Sigmoid colon (tissue), 4 donors: ENCODE measurements at regions not wholly inside any gene's neighbourhood (a gene's known extent, or its start where the extent isn't known, plus 50 kb on each side); places are given as distances from the start of the nearest gene placed in this dataset.

Experiments used
- CTCF ChIP-seq, 4 experiments: fragments of 450-650 bp in 3 of 4; fragments of 200-600 bp in 1 of 4; IDR thresholded peaks; one replicate each; pipeline ENCODE4 v1.5.1; 2016 to 2019; ENCODE audit warnings: antibody characterized with exemption in 4 of 4, mild to moderate bottlenecking in 3 of 4, moderate library complexity in 2 of 4
- POLR2AphosphoS5 ChIP-seq, 4 donors: sonication (generic); formaldehyde crosslinking; IDR thresholded peaks; one replicate each; pipeline ENCODE4 v1.6.1; 2017; ENCODE audit warnings: antibody characterized with exemption in 4 of 4

- TF ChIP-seq POLR2AphosphoS5 (IDR thresholded peaks at IDR 0.05): no peak
- TF ChIP-seq CTCF (IDR thresholded peaks at IDR 0.05): no peak
Measured at GRCh38 chr16:73543970-73544599, 496.2 kb upstream of the ZFHX3 start.
